Upper lobe of left lung (tissue), 4 donors: ENCODE measurements at regions not wholly inside any gene's neighbourhood (a gene's known extent, or its start where the extent isn't known, plus 50 kb on each side); places are given as distances from the start of the nearest gene placed in this dataset.

Experiments used
- EP300 ChIP-seq, 4 donors: sonication (generic); formaldehyde crosslinking; IDR thresholded peaks; one replicate each; pipeline ENCODE4 v1.5.1; 2017; ENCODE audit warnings: antibody characterized with exemption in 4 of 4, control low read depth in 2 of 4
- TF ChIP-seq, protein P1 (sequence below), 6 experiments: fragments of 450-650 bp in 4 of 6; fragments of 200-600 bp in 2 of 6; sonication (generic) in 2 of 6; IDR thresholded peaks; one replicate each; pipeline ENCODE4 v1.5.1; 2016 to 2019; ENCODE audit warnings: antibody characterized with exemption in 6 of 6

GRCh38 chr3:176633511-176633910 lies 563.8 kb downstream of the TBL1XR1 start:
- TF ChIP-seq, protein P1, sequence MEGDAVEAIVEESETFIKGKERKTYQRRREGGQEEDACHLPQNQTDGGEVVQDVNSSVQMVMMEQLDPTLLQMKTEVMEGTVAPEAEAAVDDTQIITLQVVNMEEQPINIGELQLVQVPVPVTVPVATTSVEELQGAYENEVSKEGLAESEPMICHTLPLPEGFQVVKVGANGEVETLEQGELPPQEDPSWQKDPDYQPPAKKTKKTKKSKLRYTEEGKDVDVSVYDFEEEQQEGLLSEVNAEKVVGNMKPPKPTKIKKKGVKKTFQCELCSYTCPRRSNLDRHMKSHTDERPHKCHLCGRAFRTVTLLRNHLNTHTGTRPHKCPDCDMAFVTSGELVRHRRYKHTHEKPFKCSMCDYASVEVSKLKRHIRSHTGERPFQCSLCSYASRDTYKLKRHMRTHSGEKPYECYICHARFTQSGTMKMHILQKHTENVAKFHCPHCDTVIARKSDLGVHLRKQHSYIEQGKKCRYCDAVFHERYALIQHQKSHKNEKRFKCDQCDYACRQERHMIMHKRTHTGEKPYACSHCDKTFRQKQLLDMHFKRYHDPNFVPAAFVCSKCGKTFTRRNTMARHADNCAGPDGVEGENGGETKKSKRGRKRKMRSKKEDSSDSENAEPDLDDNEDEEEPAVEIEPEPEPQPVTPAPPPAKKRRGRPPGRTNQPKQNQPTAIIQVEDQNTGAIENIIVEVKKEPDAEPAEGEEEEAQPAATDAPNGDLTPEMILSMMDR (IDR thresholded peaks at IDR 0.05) = no peak
- TF ChIP-seq EP300 (IDR thresholded peaks at IDR 0.05) = no peak
